K562 (cell line): ENCODE measurements at regions not wholly inside any gene's neighbourhood (a gene's known extent, or its start where the extent isn't known, plus 50 kb on each side); places are given as distances from the start of the nearest gene placed in this dataset.

Experiments
- ATAC-seq: fragments of 200-7000 bp; cut with Tn5 transposase; 3 replicates; pipeline ENCODE4 v1.9.1; 2020; ENCODE audit warnings: moderate library complexity
- BruUV-seq: library from RNA; stranded (reverse); fragments of 400-500 nt; replicated peaks from 2 replicates; lab custom pipeline; 2021; lab: Mats Ljungman, UMichigan
- CTCF ChIA-PET: fragments of 300-600 bp; formaldehyde crosslinking; extraction: SDS; loops from one replicate; lab custom pipeline; 2021; ENCODE audit warnings: low intra/inter-chr PET ratio; lab: Yijun Ruan, JAX
- POLR2A ChIA-PET: fragments of 300-600, 350-650 bp; sonication (Branson Sonifier 250); formaldehyde crosslinking; extraction: SDS; loops from one replicate; lab custom pipeline; 2021; ENCODE audit warnings: antibody characterized with exemption, inconsistent platforms; lab: Yijun Ruan, JAX
- DNase-seq, 4 experiments: peaks; one replicate each; pipeline versions ENCODE4 v3.0.0 to v3.0.0-alpha.2; 2011 to 2018; ENCODE audit warnings: low spot score in 3 of 4, mixed read lengths in 3 of 4; ENCODE audit errors: extremely low read depth in 1 of 4
- FAIRE-seq: peaks from 2 replicates; lab custom pipeline; 2011; peaks lifted over from hg19 to GRCh38; lab: Jason Lieb, UNC
- H2AFZ ChIP-seq: 2 replicates; pipeline ENCODE4 v1.6.0; 2011; ENCODE audit warnings: low read depth, low read length, control low read depth, inconsistent platforms
- H3K27ac ChIP-seq: fragments of 200-600 bp; 3 replicates; pipeline ENCODE4 v1.8.0; 2011; ENCODE audit warnings: low read depth, mild to moderate bottlenecking, control low read depth, inconsistent platforms, low read length, moderate library complexity, mixed read lengths; ENCODE audit errors: extremely low read depth
- H3K27me3 ChIP-seq, 2 experiments: fragments of 300-600 bp in 1 of 2; 2 replicates in 1 of 2; 3 replicates in 1 of 2; pipeline versions ENCODE4 v1.6.0 to v1.8.0; 2011; ENCODE audit warnings: inconsistent platforms in 2 of 2, low read length in 2 of 2, mild to moderate bottlenecking in 1 of 2, mixed read lengths in 1 of 2, moderate library complexity in 1 of 2; ENCODE audit not compliant: control insufficient read depth in 2 of 2, insufficient read depth in 2 of 2
- H3K36me3 ChIP-seq: fragments of 300-600 bp; 3 replicates; pipeline ENCODE4 v1.8.0; 2011; ENCODE audit warnings: mild to moderate bottlenecking, low read length, inconsistent platforms; ENCODE audit not compliant: control insufficient read depth, insufficient read depth
- H3K4me1 ChIP-seq, 2 experiments: fragments of 200-600 bp in 1 of 2; replicated peaks in 1 of 2; 2 replicates in 1 of 2; 3 replicates in 1 of 2; pipeline versions ENCODE4 v1.5.1 to v1.8.0; 2011; ENCODE audit warnings: inconsistent platforms in 2 of 2, low read length in 2 of 2, mild to moderate bottlenecking in 1 of 2, mixed read lengths in 1 of 2, moderate library complexity in 1 of 2; ENCODE audit not compliant: control insufficient read depth in 2 of 2, insufficient read depth in 2 of 2
- H3K4me2 ChIP-seq: 2 replicates; pipeline ENCODE4 v1.6.1; 2011; ENCODE audit warnings: low read length, control low read depth, inconsistent platforms, mixed read lengths; ENCODE audit not compliant: insufficient read depth
- H3K4me3 ChIP-seq: fragments of 200-600 bp; sonication (generic), shearing (Covaris generic); 2 replicates; pipeline ENCODE4 v1.5.1; 2016; ENCODE audit warnings: control low read depth, inconsistent platforms
- H3K79me2 ChIP-seq: fragments of 200-600 bp; 3 replicates; pipeline ENCODE4 v1.8.0; 2011; ENCODE audit warnings: low read length, inconsistent platforms; ENCODE audit not compliant: control insufficient read depth, insufficient read depth
- H3K9ac ChIP-seq, 2 experiments: 2 replicates each; pipeline versions ENCODE4 v1.6.0 to v1.6.1; 2011; ENCODE audit warnings: low read depth in 2 of 2, low read length in 2 of 2, control low read depth in 1 of 2, inconsistent platforms in 1 of 2, mild to moderate bottlenecking in 1 of 2, mixed read lengths in 1 of 2; ENCODE audit not compliant: insufficient read depth in 1 of 2
- H3K9me1 ChIP-seq: one replicate; pipeline ENCODE4 v1.6.0; 2011; ENCODE audit warnings: inconsistent platforms, mild to moderate bottlenecking, low read length, moderate library complexity; ENCODE audit not compliant: control insufficient read depth, insufficient read depth
- H3K9me3 ChIP-seq: replicated peaks from 2 replicates; pipeline ENCODE4 v1.5.1; 2011; ENCODE audit warnings: low read depth, low read length, inconsistent platforms; ENCODE audit not compliant: control insufficient read depth, insufficient read depth
- H4K20me1 ChIP-seq: replicated peaks from 2 replicates; pipeline ENCODE4 v1.6.1; 2011; ENCODE audit warnings: low read length, inconsistent platforms, mixed read lengths; ENCODE audit not compliant: control insufficient read depth, insufficient read depth
- EWSR1 ChIP-seq: fragments of 450-650 bp; IDR thresholded peaks from 2 replicates; pipeline ENCODE4 v1.6.1; 2018; ENCODE audit warnings: borderline replicate concordance, mild to moderate bottlenecking, low read depth, moderate library complexity; ENCODE audit not compliant: partially characterized antibody
- GABPB1 ChIP-seq: sonication (generic); formaldehyde crosslinking; IDR thresholded peaks from 2 replicates; pipeline ENCODE4 v1.8.0; 2022; ENCODE audit warnings: mild to moderate bottlenecking, missing genetic modification reagents
- IRF9 ChIP-seq: fragments of 450-650 bp; IDR thresholded peaks from 2 replicates; pipeline ENCODE4 v1.6.1; 2016; ENCODE audit warnings: missing biosample characterization, missing genetic modification characterization
- KLF16 ChIP-seq: IDR thresholded peaks from 2 replicates; pipeline ENCODE4 v1.6.1; 2016; ENCODE audit warnings: antibody characterized with exemption
- MLX ChIP-seq, 2 experiments: fragments of 450-650 bp in 1 of 2; sonication (generic) in 1 of 2; formaldehyde crosslinking; conservative IDR thresholded peaks; 2 replicates each; pipeline versions ENCODE4 v1.4.0 to v1.8.1; 2020 to 2022; ENCODE audit warnings: mild to moderate bottlenecking in 1 of 2, missing genetic modification reagents in 1 of 2
- NBN ChIP-seq: fragments of 450-650 bp; IDR thresholded peaks from 2 replicates; pipeline ENCODE4 v1.6.1; 2016; ENCODE audit warnings: low read depth, mild to moderate bottlenecking
- PRDM10 ChIP-seq: fragments of 450-650 bp; IDR thresholded peaks from 2 replicates; pipeline ENCODE4 v1.6.1; 2018; ENCODE audit not compliant: partially characterized antibody
- RBM39 ChIP-seq: fragments of 200-400 bp; formaldehyde crosslinking; optimal IDR thresholded peaks from 2 replicates; pipeline ENCODE3; 2018; ENCODE audit warnings: low read depth, low read length
- SIN3B ChIP-seq: fragments of 450-650 bp; IDR thresholded peaks from 2 replicates; pipeline ENCODE4 v1.6.1; 2017; ENCODE audit warnings: low read depth, mild to moderate bottlenecking, moderate library complexity
- ZBTB12 ChIP-seq: fragments of 250-450 bp; sonication (Bioruptor Pico); IDR thresholded peaks from 2 replicates; pipeline ENCODE4 v1.4.0; 2020
- ZFP36 ChIP-seq: fragments of 150-350 bp; IDR thresholded peaks from 2 replicates; pipeline ENCODE4 v1.6.1; 2018; ENCODE audit warnings: low read length, low read depth; ENCODE audit not compliant: partially characterized antibody
- ZNF780A ChIP-seq: fragments of 250-450 bp; sonication (Bioruptor Pico); IDR thresholded peaks from 2 replicates; pipeline ENCODE4 v1.5.0; 2021; ENCODE audit warnings: mild to moderate bottlenecking
- in situ Hi-C: fragments of 300-500 bp; cut with MboI; formaldehyde crosslinking; loops from 4 replicates; pipeline ENCODE4 v1.15.0; 2018; ENCODE audit warnings: inconsistent platforms, mixed read lengths
- intact Hi-C: fragments of 100-400 bp; cut with micrococcal nuclease; formaldehyde crosslinking; loops from 2 replicates; pipeline ENCODE4 v1.14.2; 2022
- TF ChIP-seq, protein P1 (sequence below): IDR thresholded peaks from 2 replicates; pipeline ENCODE4 v1.6.1; 2012; ENCODE audit warnings: low read depth, low read length, improper control_type of control experiment, borderline replicate concordance
- TF ChIP-seq, protein P2 (sequence below): fragments of 450-650 bp; IDR thresholded peaks from 2 replicates; pipeline ENCODE4 v1.6.1; 2014; ENCODE audit warnings: low read depth, mild to moderate bottlenecking, moderate library complexity, borderline replicate concordance

GRCh38 chr4:60911127-60911526 lies 289.0 kb upstream of the ADGRL3 start:
- FAIRE-seq: no peak
- H3K9ac ChIP-seq: no peak overlapping the region
- POLR2A ChIA-PET: no interaction called here
- TF ChIP-seq SIN3B: no peak
- TF ChIP-seq, protein P1, sequence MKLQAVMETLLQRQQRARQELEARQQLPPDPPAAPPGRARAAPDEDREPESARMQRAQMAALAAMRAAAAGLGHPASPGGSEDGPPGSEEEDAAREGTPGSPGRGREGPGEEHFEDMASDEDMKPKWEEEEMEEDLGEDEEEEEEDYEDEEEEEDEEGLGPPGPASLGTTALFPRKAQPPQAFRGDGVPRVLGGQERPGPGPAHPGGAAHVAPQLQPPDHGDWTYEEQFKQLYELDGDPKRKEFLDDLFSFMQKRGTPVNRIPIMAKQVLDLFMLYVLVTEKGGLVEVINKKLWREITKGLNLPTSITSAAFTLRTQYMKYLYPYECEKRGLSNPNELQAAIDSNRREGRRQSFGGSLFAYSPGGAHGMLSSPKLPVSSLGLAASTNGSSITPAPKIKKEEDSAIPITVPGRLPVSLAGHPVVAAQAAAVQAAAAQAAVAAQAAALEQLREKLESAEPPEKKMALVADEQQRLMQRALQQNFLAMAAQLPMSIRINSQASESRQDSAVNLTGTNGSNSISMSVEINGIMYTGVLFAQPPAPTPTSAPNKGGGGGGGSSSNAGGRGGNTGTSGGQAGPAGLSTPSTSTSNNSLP: no peak
- no peak for TF ChIP-seq PRDM10
- TF ChIP-seq EWSR1: no peak
- no peak for TF ChIP-seq ZNF780A
- no peak for TF ChIP-seq ZBTB12 (CRISPR knock-in tag)
- TF ChIP-seq RBM39: no peak
- TF ChIP-seq KLF16: no peak
- TF ChIP-seq, protein P2, sequence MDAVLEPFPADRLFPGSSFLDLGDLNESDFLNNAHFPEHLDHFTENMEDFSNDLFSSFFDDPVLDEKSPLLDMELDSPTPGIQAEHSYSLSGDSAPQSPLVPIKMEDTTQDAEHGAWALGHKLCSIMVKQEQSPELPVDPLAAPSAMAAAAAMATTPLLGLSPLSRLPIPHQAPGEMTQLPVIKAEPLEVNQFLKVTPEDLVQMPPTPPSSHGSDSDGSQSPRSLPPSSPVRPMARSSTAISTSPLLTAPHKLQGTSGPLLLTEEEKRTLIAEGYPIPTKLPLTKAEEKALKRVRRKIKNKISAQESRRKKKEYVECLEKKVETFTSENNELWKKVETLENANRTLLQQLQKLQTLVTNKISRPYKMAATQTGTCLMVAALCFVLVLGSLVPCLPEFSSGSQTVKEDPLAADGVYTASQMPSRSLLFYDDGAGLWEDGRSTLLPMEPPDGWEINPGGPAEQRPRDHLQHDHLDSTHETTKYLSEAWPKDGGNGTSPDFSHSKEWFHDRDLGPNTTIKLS: no peak
- no peak for TF ChIP-seq NBN
- TF ChIP-seq IRF9 (tag): no peak
- no peak for TF ChIP-seq MLX (CRISPR knock-in tag; conservative IDR thresholded peaks at IDR 0.05)
- TF ChIP-seq GABPB1 (CRISPR knock-in tag): no peak
- no peak for TF ChIP-seq ZFP36

More at GRCh38 chr4:60911127-60911526, 289.0 kb upstream of the ADGRL3 start:
- Histone ChIP-seq H3K4me1 (no peaks in the 10 kb centered on the region), H2AFZ (no peak overlapping the region), H3K79me2 (no peaks in the 10 kb centered on the region), H3K9me1 (no peaks in the 10 kb centered on the region), H3K27me3 (no peaks in the 10 kb centered on the region), H3K9me3 (no peaks in the 10 kb centered on the region; the same call in 1 of the 2 replicates), H3K4me3 (no peak overlapping the region), H3K27ac (no peak overlapping the region), H4K20me1 (no peaks in the 10 kb centered on the region), H3K4me2 (no peak overlapping the region), H3K36me3 (no peaks in the 10 kb centered on the region)
- intact Hi-C loops (no loop called here), in situ Hi-C loops (no loop called here)
- no peak for DNase-seq
- CTCF ChIA-PET: no interaction called here
- BruUV-seq: no TSS peak
- no peak for ATAC-seq
